Pancreas (tissue), 10 donors: ENCODE measurements at regions not wholly inside any gene's neighbourhood (a gene's known extent, or its start where the extent isn't known, plus 50 kb on each side); places are given as distances from the start of the nearest gene placed in this dataset.

ENCODE experiments used
- ATAC-seq, 4 donors: fragments of 200-7000 bp; cut with Tn5 transposase; one replicate each; pipeline versions ENCODE4 v1.8.0 to v1.9.1; 2020; ENCODE audit warnings: mild to moderate bottlenecking in 4 of 4, moderate library complexity in 4 of 4
- DNase-seq, 6 donors: peaks; one replicate each; pipeline ENCODE4 v3.0.0-alpha.2; 2020
- FAIRE-seq: peaks from 2 replicates; lab custom pipeline; 2012; peaks lifted over from hg19 to GRCh38; lab: Jason Lieb, UNC
- H3K27ac ChIP-seq, 4 donors: fragments of 200-600 bp; sonication (generic); 1 replicate in 3 of 4; 2 replicates in 1 of 4; pipeline versions ENCODE4 v1.5.0 to v1.8.0; 2020
- H3K27me3 ChIP-seq, 4 donors: fragments of 200-600 bp; one replicate each; pipeline ENCODE4 v1.8.0; 2021
- H3K36me3 ChIP-seq, 3 donors: fragments of 200-600 bp; sonication (generic) in 1 of 3; one replicate each; pipeline versions ENCODE4 v1.5.0 to v1.8.0; 2020 to 2021
- H3K4me1 ChIP-seq, 3 donors: fragments of 200-600 bp; one replicate each; pipeline ENCODE4 v1.8.0; 2021
- H3K4me3 ChIP-seq, 4 donors: fragments of 200-600 bp; sonication (generic) in 2 of 4; one replicate each; pipeline versions ENCODE4 v1.5.0 to v1.8.0; 2020 to 2021
- H3K9me3 ChIP-seq, 4 donors: fragments of 200-600 bp; one replicate each; pipeline ENCODE4 v1.8.0; 2021
- WGBS, 2 donors: extraction: QIAGEN DNeasy Blood & Tissue Kit; methylation state at CpG; one replicate each; pipeline ENCODE4 v1.1.7; 2013; 5-methylcytosine and 5-hydroxymethylcytosine counted together
- intact Hi-C, 3 donors: fragments of 100-400 bp; cut with DNase I; formaldehyde crosslinking; loops; one replicate each; pipeline versions ENCODE4 v1.11.1 to v1.14.2; 2022
- TF ChIP-seq, protein P1 (sequence below), 4 donors: fragments of 200-600 bp; sonication (generic) in 3 of 4; IDR thresholded peaks; one replicate each; pipeline versions ENCODE4 v1.5.0 to v1.8.0; 2021; ENCODE audit warnings: antibody characterized with exemption in 4 of 4
- donor health status: healthy with polysubstance abuse.
- donor health status: DM: no; HTN: no; CAD: no; lungs with moderate emphysema.
- donor health status: DM: no; HTN: no; CAD: no.
- donor health status: control.
- donor health status: control.
- donor health status: Bipolar disorder and iron deficiency.
- donor health status: DM: yes; HTN: yes; CAD: no.
- donor health status: DM: no; HTN: no; CAD: no.
- donor health status: DM: no; HTN: no; CAD: no.
- donor health status: DM: yes; HTN: yes; CAD: no.

DNA sequence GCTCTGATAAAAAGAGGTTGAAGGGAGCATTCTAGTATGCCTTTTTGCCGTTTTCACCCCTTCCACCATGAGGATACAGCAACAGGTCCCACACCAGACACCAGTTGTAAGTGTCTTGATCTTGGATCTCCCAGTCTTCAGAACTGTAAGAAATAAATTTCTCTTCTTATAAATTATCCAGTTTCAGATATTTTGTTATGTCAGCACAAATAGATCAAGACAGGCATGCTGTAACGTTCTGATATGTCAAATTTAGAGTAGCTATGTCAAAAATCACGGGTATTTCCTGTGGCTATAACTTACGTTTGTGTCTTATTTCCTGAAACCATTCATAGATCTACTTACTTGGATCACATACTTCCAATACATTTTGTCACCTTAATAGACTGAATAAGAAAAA lies 55.9 kb upstream of the CD83 start:
- H3K4me3 ChIP-seq = no peak overlapping the region
- ATAC-seq (no peak), DNase-seq (no peak), FAIRE-seq (no peak)
- intact Hi-C loops = loop anchor here in 2 of 3 donors (10.0 kb wide), 2 partner anchors 157 to 267 kb away; no protein-coding TSS in a partner anchor
- peaks cover 0 to 16% (median 0%) of the 10 kb centered on the region in 4 donors for H3K27me3 ChIP-seq
- no peaks in the 10 kb centered on the region for H3K36me3 ChIP-seq
- WGBS, 2 donors = 54 to 58% methylated on average over 4 of the region's 4 CpGs
- H3K9me3 ChIP-seq = no peaks in the 10 kb centered on the region
- TF ChIP-seq, protein P1, sequence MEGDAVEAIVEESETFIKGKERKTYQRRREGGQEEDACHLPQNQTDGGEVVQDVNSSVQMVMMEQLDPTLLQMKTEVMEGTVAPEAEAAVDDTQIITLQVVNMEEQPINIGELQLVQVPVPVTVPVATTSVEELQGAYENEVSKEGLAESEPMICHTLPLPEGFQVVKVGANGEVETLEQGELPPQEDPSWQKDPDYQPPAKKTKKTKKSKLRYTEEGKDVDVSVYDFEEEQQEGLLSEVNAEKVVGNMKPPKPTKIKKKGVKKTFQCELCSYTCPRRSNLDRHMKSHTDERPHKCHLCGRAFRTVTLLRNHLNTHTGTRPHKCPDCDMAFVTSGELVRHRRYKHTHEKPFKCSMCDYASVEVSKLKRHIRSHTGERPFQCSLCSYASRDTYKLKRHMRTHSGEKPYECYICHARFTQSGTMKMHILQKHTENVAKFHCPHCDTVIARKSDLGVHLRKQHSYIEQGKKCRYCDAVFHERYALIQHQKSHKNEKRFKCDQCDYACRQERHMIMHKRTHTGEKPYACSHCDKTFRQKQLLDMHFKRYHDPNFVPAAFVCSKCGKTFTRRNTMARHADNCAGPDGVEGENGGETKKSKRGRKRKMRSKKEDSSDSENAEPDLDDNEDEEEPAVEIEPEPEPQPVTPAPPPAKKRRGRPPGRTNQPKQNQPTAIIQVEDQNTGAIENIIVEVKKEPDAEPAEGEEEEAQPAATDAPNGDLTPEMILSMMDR (IDR thresholded peaks at IDR 0.05) = no peak
- no peak overlapping the region for H3K27ac ChIP-seq
- H3K4me1 ChIP-seq = no peaks in the 10 kb centered on the region

DNA sequence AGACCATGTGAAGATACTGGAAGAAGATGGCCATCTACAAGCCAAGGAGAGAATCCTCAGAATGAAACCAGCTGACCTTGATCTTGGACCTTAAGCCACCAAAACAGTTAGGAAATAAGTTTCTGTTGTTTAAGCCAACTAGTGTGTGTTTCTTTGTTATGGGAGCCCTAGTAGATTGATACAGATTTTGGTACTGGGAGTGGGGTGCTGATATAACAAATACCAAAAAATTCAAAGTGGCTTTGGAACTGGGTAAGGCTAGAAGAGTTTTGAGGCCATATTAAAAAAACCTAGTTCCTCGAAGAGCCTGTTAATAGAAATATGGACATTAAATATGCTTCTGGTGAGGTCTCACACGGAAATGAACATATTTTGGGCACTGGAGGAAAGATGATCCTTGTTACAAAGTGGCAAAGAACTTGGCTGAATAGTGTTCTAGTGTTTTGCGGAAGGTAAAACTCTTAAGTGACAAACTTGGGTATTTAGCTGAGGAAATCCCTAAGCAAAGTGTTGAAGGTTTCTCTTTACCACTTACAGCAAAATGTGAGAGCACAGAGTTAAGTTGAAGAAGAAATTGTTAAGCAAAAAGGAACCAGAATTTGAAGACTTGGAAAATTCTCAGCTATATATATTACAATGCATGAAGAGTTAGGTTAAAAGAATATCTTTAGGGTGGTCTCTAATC lies 55.1 kb upstream of the CD83 start:
- ATAC-seq (no peak), FAIRE-seq (no peak), DNase-seq (no peak)
- intact Hi-C loops = loop anchor here in 2 of 3 donors (10.0 kb wide), 2 partner anchors 158 to 268 kb away; no protein-coding TSS in a partner anchor
- H3K4me3 ChIP-seq = no peak overlapping the region
- 72 to 86% methylated on average over 3 of the region's 3 CpGs for WGBS, 2 donors
- TF ChIP-seq, protein P1 (IDR thresholded peaks at IDR 0.05) = no peak
- no peaks in the 10 kb centered on the region for H3K9me3 ChIP-seq
- peaks cover 0 to 16% (median 0%) of the 10 kb centered on the region in 4 donors for H3K27me3 ChIP-seq
- no peaks in the 10 kb centered on the region for H3K36me3 ChIP-seq
- H3K4me1 ChIP-seq = no peaks in the 10 kb centered on the region
- no peak overlapping the region for H3K27ac ChIP-seq

DNA sequence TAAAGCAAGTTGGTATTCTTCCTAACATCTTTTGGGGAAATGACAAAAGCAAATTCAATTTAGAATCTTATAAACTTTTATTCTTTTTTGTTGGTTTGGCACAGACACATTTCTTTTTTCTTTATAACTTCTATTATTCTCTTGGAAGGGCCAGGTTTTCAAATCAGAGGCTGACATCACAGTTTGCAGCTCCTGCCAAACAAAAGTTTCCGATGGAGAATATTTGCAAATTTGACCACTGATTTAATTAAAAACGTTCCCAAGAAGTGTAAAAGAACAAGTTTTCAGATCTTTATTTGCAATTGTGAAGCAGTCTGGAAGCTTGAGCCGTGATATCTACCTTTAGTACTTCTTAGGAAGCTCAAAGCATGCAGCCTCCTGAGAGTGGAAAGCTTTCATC lies 53.8 kb upstream of the CD83 start:
- TF ChIP-seq, protein P1 (IDR thresholded peaks at IDR 0.05) = no peak
- no peak for FAIRE-seq

DNA sequence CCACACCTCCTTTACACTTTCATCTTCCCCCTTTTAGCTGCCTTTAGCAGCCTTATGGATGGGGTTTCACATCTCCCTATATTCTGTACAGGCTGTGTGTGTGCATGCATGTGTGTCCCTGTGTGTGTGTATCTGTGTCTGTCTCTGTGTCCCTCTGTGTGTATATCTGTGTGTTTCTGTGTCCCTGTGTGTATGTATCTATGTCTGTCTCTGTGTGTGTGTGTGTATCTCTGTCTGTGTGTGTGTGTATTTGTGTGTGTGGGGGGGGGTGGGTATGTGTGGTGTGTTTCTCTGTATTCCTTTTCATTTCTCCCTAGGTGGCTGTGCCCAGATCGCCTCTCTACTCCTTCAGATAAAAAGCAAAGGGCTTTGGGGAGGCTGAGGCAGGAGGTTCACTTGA lies 52.2 kb upstream of the CD83 start:
- TF ChIP-seq, protein P1 (IDR thresholded peaks at IDR 0.05) = no peak
- H3K36me3 ChIP-seq = no peaks in the 10 kb centered on the region
- peaks cover 0 to 16% (median 0%) of the 10 kb centered on the region in 4 donors for H3K27me3 ChIP-seq
- intact Hi-C loops = loop anchor here in 2 of 3 donors (5.0 to 10.0 kb wide), 3 partner anchors 148 to 271 kb away; no protein-coding TSS in a partner anchor
- DNase-seq (no peak), ATAC-seq (no peak), FAIRE-seq (no peak)
- H3K4me1 ChIP-seq = no peaks in the 10 kb centered on the region
- WGBS, 2 donors = 56 to 59% methylated on average over 1 of the region's 1 CpG
- H3K27ac ChIP-seq = no peak overlapping the region
- no peak overlapping the region for H3K4me3 ChIP-seq
- no peaks in the 10 kb centered on the region for H3K9me3 ChIP-seq

More for the DNA sequence above, 53.8 kb upstream of the CD83 start:
- intact Hi-C loops = loop anchor here in 2 of 3 donors (10.0 kb wide), 2 partner anchors 159 to 269 kb away; no protein-coding TSS in a partner anchor
- WGBS, 2 donors = 40 to 50% methylated on average over 3 of the region's 3 CpGs
- H3K27ac ChIP-seq = no peak overlapping the region
- ATAC-seq (no peak), DNase-seq (no peak)
- no peaks in the 10 kb centered on the region for H3K4me1 ChIP-seq
- no peak overlapping the region for H3K4me3 ChIP-seq
- no peaks in the 10 kb centered on the region for H3K36me3 ChIP-seq
- H3K9me3 ChIP-seq = no peaks in the 10 kb centered on the region
- peaks cover 0 to 16% (median 0%) of the 10 kb centered on the region in 4 donors for H3K27me3 ChIP-seq
